ENCODE measurements at regions not wholly inside any gene's neighbourhood (a gene's known extent, or its start where the extent isn't known, plus 50 kb on each side); places are given as distances from the start of the nearest gene placed in this dataset.
A peak's percentile ranks its signal among the peaks of the same experiment; 100 is the strongest.
"Not testable (repeated sequence)": the region's sequence is repeated elsewhere in the genome, so short reads cannot be mapped to it uniquely, and the experiment has no call there.

DNA sequence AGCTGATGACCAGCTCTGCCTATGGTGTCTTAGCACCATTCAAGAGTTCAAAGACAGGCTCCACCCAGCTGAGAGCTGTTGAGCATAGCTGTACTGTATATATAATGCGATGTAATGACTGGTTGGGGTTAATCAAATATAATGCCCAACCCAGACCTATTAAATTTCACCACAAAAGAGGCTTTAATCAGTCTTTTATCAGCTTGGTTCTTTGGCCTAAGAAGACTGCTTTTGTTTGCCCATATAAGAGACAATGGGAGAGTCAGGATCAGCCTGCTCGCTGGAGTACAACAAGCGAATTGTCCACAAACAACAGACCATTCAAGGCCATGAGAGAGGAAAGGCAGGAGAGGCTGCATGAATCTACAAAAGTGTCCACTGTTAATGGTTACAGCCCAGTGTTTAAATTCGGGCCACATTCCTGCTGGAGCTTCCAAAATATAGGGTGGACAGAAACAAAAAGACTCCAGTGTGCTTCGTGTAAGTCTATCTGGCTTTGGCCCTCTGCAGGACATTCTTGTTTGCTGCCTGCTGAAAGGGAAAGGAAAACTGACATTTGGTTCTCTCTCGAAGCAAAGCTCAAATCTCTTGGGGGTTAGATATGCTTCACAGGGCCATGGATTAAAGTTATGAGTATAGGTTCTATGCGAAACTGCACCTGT, 109.2 kb upstream of the FOXN2 start:
- DNase-seq (ENCODE audit: low spot score), result peak; percentile 39
- TF ChIP-seq CTCF (IDR thresholded peaks at IDR 0.05; ENCODE audit: extremely low read depth, missing control alignments), result no peak

DNA sequence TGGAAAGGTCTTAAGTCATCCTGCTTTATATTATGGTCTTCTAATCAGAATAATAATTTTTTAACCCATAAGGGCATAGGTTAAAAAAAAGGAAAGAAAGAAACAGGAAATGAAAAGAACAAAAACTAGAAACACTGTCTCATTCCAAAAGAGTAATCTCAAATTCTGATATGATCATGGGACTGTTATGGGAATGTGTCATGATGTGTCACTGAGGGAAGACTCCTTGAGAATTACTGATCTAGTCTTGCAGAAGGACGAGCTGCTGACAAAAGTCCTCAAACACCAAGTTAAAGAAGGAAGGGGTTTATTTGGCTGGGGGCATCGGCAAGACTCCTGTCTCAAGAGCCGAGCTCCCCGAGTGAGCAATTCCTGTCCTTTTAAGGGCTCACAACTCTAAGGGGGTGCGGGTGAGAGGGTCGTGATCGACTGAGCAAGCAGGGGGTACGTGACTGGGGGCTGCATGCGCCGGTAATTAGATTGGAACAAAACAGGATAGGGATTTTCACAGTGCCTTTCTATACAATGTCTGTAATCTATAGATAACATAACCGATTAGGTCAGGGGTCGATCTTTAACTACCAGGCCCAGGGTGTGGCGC, 108.3 kb upstream of the FOXN2 start:
- DNase-seq (ENCODE audit: low spot score), result not testable (repeated sequence)

DNA sequence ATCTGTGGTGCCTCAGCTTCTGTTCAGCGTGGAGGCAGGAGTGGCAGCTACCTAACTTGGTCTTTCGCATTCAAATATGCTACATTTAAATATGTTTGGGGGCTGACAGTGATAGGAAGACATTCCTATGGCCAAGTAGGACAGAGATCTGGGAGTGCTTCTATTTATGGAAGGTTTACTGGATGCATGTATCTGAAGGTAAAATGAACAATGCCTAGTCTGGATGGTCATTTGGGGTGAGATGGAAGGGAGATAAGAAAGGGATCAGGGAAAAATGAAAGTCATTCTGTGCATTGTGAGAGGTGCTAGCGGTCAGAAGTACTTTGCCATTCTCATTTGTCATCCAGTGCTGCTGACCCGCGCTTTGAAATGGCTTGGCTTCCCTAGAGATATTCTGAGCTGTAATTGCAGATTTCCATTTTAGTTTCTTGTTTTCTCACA, 107.3 kb upstream of the FOXN2 start:
- TF ChIP-seq CTCF (IDR thresholded peaks at IDR 0.05; ENCODE audit: extremely low read depth, missing control alignments), result no peak
- DNase-seq (ENCODE audit: low spot score), result no peak

GRCh38 chr2:48207851-48208250, 106.6 kb upstream of the FOXN2 start:
- TF ChIP-seq CTCF (IDR thresholded peaks at IDR 0.05; ENCODE audit: extremely low read depth, missing control alignments), result no peak
- DNase-seq (ENCODE audit: low spot score), result no peak

- TF ChIP-seq CTCF (IDR thresholded peaks at IDR 0.05; ENCODE audit: extremely low read depth, missing control alignments), result no peak
- no peak for DNase-seq (ENCODE audit: low spot score)
Observed at GRCh38 chr2:48209214-48209885, 105.1 kb upstream of the FOXN2 start.

GRCh38 chr2:48210189-48210588, 104.3 kb upstream of the FOXN2 start:
- DNase-seq (ENCODE audit: low spot score), result no peak
- TF ChIP-seq CTCF (IDR thresholded peaks at IDR 0.05; ENCODE audit: extremely low read depth, missing control alignments), result no peak

DNA sequence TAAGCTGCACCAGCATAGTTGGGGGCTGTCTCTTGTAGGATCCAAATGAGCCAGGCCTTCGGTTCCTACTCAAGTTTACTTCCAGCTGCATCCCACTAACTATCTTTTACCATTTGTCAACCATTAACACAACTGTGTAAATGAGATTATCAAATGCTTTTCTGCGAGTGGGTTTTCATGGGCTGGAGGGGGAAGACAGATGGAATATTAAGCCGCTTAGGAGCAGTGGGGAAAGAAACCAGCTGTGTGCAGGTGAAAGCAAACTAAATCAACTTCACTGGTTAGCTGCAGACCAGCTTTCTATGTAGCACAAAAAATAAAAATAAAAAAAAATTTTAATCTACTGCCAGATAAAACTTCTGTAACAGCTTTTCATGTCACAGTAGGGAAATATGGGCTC, 100.8 kb upstream of the FOXN2 start:
- no peak for TF ChIP-seq CTCF (IDR thresholded peaks at IDR 0.05; ENCODE audit: extremely low read depth, missing control alignments)
- no peak for DNase-seq (ENCODE audit: low spot score)
